Lower lobe of right lung (tissue), 2 donors: ENCODE measurements at regions not wholly inside any gene's neighbourhood (a gene's known extent, or its start where the extent isn't known, plus 50 kb on each side); places are given as distances from the start of the nearest gene placed in this dataset.

Experiments used
- ATAC-seq, 2 donors: fragments of 200-7000 bp; cut with Tn5 transposase; one replicate each; pipeline ENCODE4 v1.9.1; 2020 to 2022; ENCODE audit warnings: mild to moderate bottlenecking in 2 of 2, moderate library complexity in 2 of 2
- DNase-seq: peaks from one replicate; pipeline ENCODE4 v3.0.0-alpha.2; 2020
- H3K27ac ChIP-seq: fragments of 200-600 bp; one replicate; pipeline ENCODE4 v1.8.0; 2022
- H3K27me3 ChIP-seq: fragments of 200-600 bp; one replicate; pipeline ENCODE4 v1.8.0; 2022; ENCODE audit warnings: low read depth
- H3K36me3 ChIP-seq: fragments of 200-600 bp; one replicate; pipeline ENCODE4 v1.8.0; 2022; ENCODE audit warnings: mild to moderate bottlenecking
- H3K4me1 ChIP-seq: fragments of 200-600 bp; one replicate; pipeline ENCODE4 v1.8.0; 2022
- H3K4me3 ChIP-seq: fragments of 200-600 bp; one replicate; pipeline ENCODE4 v1.8.0; 2022; ENCODE audit warnings: mild to moderate bottlenecking
- H3K9me3 ChIP-seq: fragments of 200-600 bp; one replicate; pipeline ENCODE4 v1.8.0; 2022
- intact Hi-C: fragments of 100-400 bp; cut with DNase I; formaldehyde crosslinking; loops from one replicate; pipeline ENCODE4 v1.11.0; 2022
- TF ChIP-seq, protein P1 (sequence below): fragments of 200-600 bp; IDR thresholded peaks from one replicate; pipeline ENCODE4 v1.8.0; 2022; ENCODE audit warnings: antibody characterized with exemption, mild to moderate bottlenecking
- donor health status: DM: no; HTN: yes; CAD: no; lungs with severe emphysema.

DNA sequence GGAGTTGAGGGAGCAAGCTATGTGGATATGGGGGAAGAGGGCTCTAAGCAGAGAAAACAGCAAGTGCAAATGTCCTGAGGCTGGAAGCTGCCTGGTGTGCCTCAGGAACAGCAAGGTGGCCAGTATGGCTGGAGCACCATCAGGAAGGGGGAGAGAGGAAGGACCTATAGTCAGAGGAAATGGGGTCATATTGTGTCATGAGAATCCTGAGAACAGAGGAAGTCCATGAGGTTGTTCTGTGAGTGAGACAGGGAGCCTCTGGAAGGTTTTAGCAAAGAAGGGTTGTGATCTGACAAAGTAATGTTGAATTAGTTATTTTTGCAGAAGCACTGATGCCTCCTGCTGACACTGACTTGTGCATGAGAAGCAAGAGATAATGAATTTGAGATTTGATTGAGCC lies 204.3 kb downstream of the PTEN start:
- DNase-seq = no peak
- H3K27me3 ChIP-seq = no peaks in the 10 kb centered on the region
- no peak overlapping the region for H3K4me3 ChIP-seq
- peaks cover 69% of the 10 kb centered on the region for H3K4me1 ChIP-seq
- peak overlapping the region; percentile 31 for H3K27ac ChIP-seq
- TF ChIP-seq, protein P1, sequence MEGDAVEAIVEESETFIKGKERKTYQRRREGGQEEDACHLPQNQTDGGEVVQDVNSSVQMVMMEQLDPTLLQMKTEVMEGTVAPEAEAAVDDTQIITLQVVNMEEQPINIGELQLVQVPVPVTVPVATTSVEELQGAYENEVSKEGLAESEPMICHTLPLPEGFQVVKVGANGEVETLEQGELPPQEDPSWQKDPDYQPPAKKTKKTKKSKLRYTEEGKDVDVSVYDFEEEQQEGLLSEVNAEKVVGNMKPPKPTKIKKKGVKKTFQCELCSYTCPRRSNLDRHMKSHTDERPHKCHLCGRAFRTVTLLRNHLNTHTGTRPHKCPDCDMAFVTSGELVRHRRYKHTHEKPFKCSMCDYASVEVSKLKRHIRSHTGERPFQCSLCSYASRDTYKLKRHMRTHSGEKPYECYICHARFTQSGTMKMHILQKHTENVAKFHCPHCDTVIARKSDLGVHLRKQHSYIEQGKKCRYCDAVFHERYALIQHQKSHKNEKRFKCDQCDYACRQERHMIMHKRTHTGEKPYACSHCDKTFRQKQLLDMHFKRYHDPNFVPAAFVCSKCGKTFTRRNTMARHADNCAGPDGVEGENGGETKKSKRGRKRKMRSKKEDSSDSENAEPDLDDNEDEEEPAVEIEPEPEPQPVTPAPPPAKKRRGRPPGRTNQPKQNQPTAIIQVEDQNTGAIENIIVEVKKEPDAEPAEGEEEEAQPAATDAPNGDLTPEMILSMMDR = no peak
- peak in 1 of 2 donors; percentile 38 for ATAC-seq
- H3K9me3 ChIP-seq = no peaks in the 10 kb centered on the region
- intact Hi-C loops = no loop called here
- H3K36me3 ChIP-seq = no peaks in the 10 kb centered on the region

DNA sequence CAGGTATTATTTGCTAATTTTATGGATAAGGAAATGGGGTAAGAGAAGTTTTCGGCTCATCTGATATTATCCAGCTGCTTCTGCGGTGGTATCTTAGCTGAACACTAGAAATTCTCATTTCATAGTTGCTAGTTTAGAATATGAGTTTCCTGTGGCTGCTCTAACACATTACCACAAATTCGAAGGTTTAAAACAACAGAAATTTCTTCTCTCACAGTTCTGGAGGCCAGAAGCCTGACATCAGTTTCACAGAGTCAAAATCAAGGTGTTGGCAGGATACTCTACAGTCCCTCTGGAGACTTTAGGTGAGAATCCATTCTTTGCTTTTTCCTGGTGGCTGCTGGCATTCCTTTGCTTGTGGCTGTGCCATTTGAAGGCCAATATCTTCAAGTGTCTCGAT lies 205.9 kb downstream of the PTEN start:
- intact Hi-C loops = no loop called here
- no peak overlapping the region for H3K27ac ChIP-seq
- no peak overlapping the region for H3K4me3 ChIP-seq
- DNase-seq (no peak), ATAC-seq (no peak)
- no peaks in the 10 kb centered on the region for H3K36me3 ChIP-seq
- peaks cover 53% of the 10 kb centered on the region for H3K4me1 ChIP-seq
- no peaks in the 10 kb centered on the region for H3K9me3 ChIP-seq
- TF ChIP-seq, protein P1 = no peak
- no peaks in the 10 kb centered on the region for H3K27me3 ChIP-seq

DNA sequence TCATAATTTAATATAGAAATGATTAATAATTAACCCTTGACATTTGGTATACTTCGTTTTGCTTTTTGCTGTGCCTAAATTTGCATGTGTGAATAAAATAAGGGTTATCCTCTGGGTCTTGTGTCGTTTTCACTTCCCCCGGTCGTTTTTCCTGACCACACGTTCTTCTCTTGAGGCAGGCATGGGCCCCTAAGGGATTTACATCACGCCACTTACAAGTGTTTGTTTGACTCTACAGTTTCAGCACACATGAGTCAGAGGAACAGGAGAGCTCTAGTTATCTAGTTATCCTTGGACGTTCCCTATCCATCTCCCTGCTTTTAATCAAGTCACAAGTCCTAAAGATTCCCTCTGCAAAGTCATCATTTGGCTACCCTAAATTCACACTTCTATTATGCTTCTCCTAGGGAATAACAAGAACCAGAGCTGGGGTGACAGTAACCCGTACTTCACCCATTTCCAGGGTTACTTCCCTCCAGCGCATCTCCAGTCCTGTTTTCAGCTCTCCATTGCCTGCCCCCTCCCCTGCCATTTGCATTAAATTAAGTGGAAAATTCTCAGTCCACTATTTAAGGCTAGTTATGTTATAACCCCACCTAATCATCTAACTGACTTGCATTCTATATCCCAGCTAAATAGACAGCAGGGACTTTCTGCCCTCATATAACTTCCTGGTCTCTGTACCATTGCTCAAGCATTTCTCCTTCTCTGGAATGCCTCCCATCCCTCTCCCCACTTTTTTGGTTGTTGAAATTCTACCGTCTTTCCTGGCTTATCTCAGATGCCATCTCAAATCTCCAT lies 206.9 kb downstream of the PTEN start:
- Histone ChIP-seq H3K4me3 (no peak overlapping the region), H3K27ac (no peak overlapping the region), H3K4me1 (peaks cover 44% of the 10 kb centered on the region), H3K36me3 (no peaks in the 10 kb centered on the region), H3K27me3 (no peaks in the 10 kb centered on the region), H3K9me3 (no peaks in the 10 kb centered on the region)
- intact Hi-C loops = no loop called here
- ATAC-seq = peak in 1 of 2 donors; percentile 64
- TF ChIP-seq, protein P1 = no peak
- no peak for DNase-seq

DNA sequence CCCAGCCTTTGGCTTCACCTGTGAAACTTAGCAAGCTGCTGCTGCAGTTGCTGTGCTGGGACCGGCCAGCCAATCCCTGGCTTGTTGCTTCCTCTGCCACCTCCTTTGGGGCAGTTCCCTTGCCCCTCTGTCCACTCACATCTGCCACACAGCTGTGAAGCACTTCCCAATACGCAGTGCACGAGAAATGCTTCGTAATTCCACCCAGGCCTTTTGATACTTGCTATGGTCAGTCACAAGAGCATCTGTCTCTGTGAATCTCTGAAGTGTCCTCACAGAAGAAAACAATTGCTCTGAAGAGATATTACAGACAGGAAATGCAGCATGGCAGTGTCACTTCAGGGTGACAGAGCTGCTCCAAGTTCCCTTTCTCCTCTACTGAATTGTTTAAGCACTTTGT lies 208.5 kb downstream of the PTEN start:
- DNase-seq (peak; percentile 45), ATAC-seq (peak in 1 of 2 donors; percentile 7)
- no peaks in the 10 kb centered on the region for H3K27me3 ChIP-seq
- H3K9me3 ChIP-seq = no peaks in the 10 kb centered on the region
- TF ChIP-seq, protein P1 = no peak
- H3K4me3 ChIP-seq = no peak overlapping the region
- intact Hi-C loops = no loop called here
- peaks cover 28% of the 10 kb centered on the region for H3K4me1 ChIP-seq
- no peak overlapping the region for H3K27ac ChIP-seq
- no peaks in the 10 kb centered on the region for H3K36me3 ChIP-seq

DNA sequence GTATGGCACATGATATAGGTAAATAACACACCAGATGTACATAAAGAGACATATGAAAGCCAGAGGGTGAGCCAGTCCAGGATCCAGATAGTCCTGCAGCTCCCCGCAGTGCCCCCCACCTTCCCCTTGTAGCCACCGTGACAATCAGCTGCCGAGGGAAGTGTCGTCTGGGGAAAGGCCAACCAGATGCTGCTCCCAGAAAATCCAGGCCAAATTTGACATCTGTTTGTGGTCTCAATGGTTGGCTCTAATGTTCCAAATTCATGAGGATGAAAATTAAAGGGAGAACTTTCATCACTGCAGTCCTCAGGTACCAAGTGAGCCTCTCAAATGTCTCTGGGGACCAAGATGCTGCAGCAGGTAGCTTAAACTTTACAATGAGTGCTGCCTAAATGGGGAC lies 210.3 kb downstream of the PTEN start:
- TF ChIP-seq, protein P1 = no peak
- Histone ChIP-seq H3K4me3 (no peak overlapping the region), H3K27ac (no peak overlapping the region), H3K9me3 (no peaks in the 10 kb centered on the region), H3K27me3 (no peaks in the 10 kb centered on the region), H3K36me3 (no peaks in the 10 kb centered on the region), H3K4me1 (peaks cover 19% of the 10 kb centered on the region)
- no peak for DNase-seq
- no peak for ATAC-seq
- intact Hi-C loops = no loop called here
